HepG2 (cell line): ENCODE measurements at regions not wholly inside any gene's neighbourhood (a gene's known extent, or its start where the extent isn't known, plus 50 kb on each side); places are given as distances from the start of the nearest gene placed in this dataset.

ENCODE experiments used
- ATAC-seq: fragments of 200-7000 bp; cut with Tn5 transposase; 3 replicates; pipeline ENCODE4 v1.9.1; 2020; ENCODE audit warnings: mild to moderate bottlenecking, moderate library complexity
- BruUV-seq: library from RNA; stranded (reverse); fragments of 400-500 nt; replicated peaks from 2 replicates; lab custom pipeline; 2021; lab: Mats Ljungman, UMichigan
- CTCF ChIA-PET: fragments of 300-600 bp; formaldehyde crosslinking; extraction: SDS; loops from one replicate; lab custom pipeline; 2021; ENCODE audit warnings: low total read pairs, inconsistent platforms, low intra/inter-chr PET ratio; lab: Yijun Ruan, JAX
- POLR2A ChIA-PET: fragments of 350-600 bp; sonication (Branson Sonifier 250); formaldehyde crosslinking; loops from one replicate; lab custom pipeline; 2020; ENCODE audit warnings: antibody characterized with exemption, inconsistent platforms; lab: Yijun Ruan, JAX
- DNase-seq: peaks from one replicate; pipeline ENCODE4 v3.0.0-alpha.2; 2015; ENCODE audit warnings: low spot score
- FAIRE-seq: peaks from 3 replicates; lab custom pipeline; 2011; peaks lifted over from hg19 to GRCh38; lab: Jason Lieb, UNC
- H2AFZ ChIP-seq: one replicate; pipeline ENCODE4 v1.6.1; 2011; ENCODE audit warnings: low read length, inconsistent platforms
- H3K27ac ChIP-seq: fragments of 300-600 bp; 3 replicates; pipeline ENCODE4 v1.8.0; 2011; ENCODE audit warnings: mixed run types, mild to moderate bottlenecking, mixed read lengths, low read length, inconsistent platforms; ENCODE audit not compliant: insufficient read depth; ENCODE audit errors: extremely low read length
- H3K27me3 ChIP-seq, 2 experiments: fragments of 200-600 bp in 1 of 2; 2 replicates in 1 of 2; 3 replicates in 1 of 2; pipeline versions ENCODE4 v1.6.0 to v1.8.0; 2011; ENCODE audit warnings: low read length in 2 of 2, mild to moderate bottlenecking in 2 of 2, moderate library complexity in 2 of 2, inconsistent platforms in 1 of 2; ENCODE audit not compliant: insufficient read depth in 2 of 2, control insufficient read depth in 1 of 2
- H3K36me3 ChIP-seq, 2 experiments: fragments of 200-600 bp in 1 of 2; replicated peaks in 1 of 2; 2 replicates in 1 of 2; 3 replicates in 1 of 2; pipeline versions ENCODE4 v1.5.1 to v1.8.0; 2011; ENCODE audit warnings: low read length in 2 of 2, inconsistent platforms in 1 of 2; ENCODE audit not compliant: insufficient read depth in 2 of 2, control insufficient read depth in 1 of 2
- H3K4me1 ChIP-seq: 2 replicates; pipeline ENCODE4 v1.5.1; 2012; ENCODE audit warnings: low read length, inconsistent platforms; ENCODE audit not compliant: insufficient read depth
- H3K4me2 ChIP-seq: 2 replicates; pipeline ENCODE4 v1.6.0; 2011; ENCODE audit warnings: low read depth, low read length, inconsistent platforms
- H3K4me3 ChIP-seq, 3 experiments: fragments of 200-600 bp in 1 of 3; sonication (generic), shearing (Covaris generic) in 1 of 3; replicated peaks in 1 of 3; 2 replicates each; pipeline ENCODE4 v1.5.1; 2011 to 2016; ENCODE audit warnings: low read length in 3 of 3, inconsistent platforms in 2 of 3, low read depth in 2 of 3, mild to moderate bottlenecking in 2 of 3, control low read depth in 1 of 3, mixed read lengths in 1 of 3; ENCODE audit not compliant: insufficient read depth in 1 of 3
- H3K79me2 ChIP-seq: one replicate; pipeline ENCODE4 v1.6.1; 2011; ENCODE audit warnings: low read length, inconsistent platforms; ENCODE audit not compliant: insufficient read depth
- H3K9ac ChIP-seq: 2 replicates; pipeline ENCODE4 v1.6.0; 2011; ENCODE audit warnings: mild to moderate bottlenecking, low read depth, low read length, inconsistent platforms; ENCODE audit not compliant: insufficient read depth
- H3K9me3 ChIP-seq: 2 replicates; pipeline ENCODE4 v1.5.1; 2012; ENCODE audit warnings: mild to moderate bottlenecking, low read length
- H4K20me1 ChIP-seq: 2 replicates; pipeline ENCODE4 v1.6.0; 2011; ENCODE audit warnings: inconsistent platforms, mild to moderate bottlenecking, low read length, moderate library complexity; ENCODE audit not compliant: insufficient read depth
- BHLHE40 ChIP-seq: IDR thresholded peaks from 2 replicates; pipeline ENCODE4 v1.6.1; 2011; ENCODE audit warnings: low read length, improper control_type of control experiment
- CEBPG ChIP-seq: IDR thresholded peaks from 2 replicates; pipeline ENCODE4 v1.6.1; 2016
- IRX3 ChIP-seq: sonication (generic); formaldehyde crosslinking; IDR thresholded peaks from 2 replicates; pipeline ENCODE4 v1.8.1; 2023; ENCODE audit warnings: mild to moderate bottlenecking, low read depth, missing genetic modification reagents, borderline replicate concordance
- ONECUT2 ChIP-seq: sonication (generic); formaldehyde crosslinking; IDR thresholded peaks from 2 replicates; pipeline ENCODE4 v1.4.0; 2020; ENCODE audit warnings: missing genetic modification reagents
- TOE1 ChIP-seq: sonication (generic); formaldehyde crosslinking; IDR thresholded peaks from 2 replicates; pipeline ENCODE4 v1.4.0; 2020; ENCODE audit warnings: mild to moderate bottlenecking, missing genetic modification reagents
- ZBTB1 ChIP-seq: sonication (generic); formaldehyde crosslinking; IDR thresholded peaks from 2 replicates; pipeline ENCODE4 v1.4.0; 2020; ENCODE audit warnings: missing genetic modification reagents, borderline replicate concordance
- ZFP36L2 ChIP-seq: sonication (generic); formaldehyde crosslinking; IDR thresholded peaks from 2 replicates; pipeline ENCODE4 v1.4.0; 2020; ENCODE audit warnings: missing genetic modification reagents
- ZNF446 ChIP-seq: sonication (generic); formaldehyde crosslinking; IDR thresholded peaks from 2 replicates; pipeline ENCODE4 v1.5.0; 2020; ENCODE audit warnings: mild to moderate bottlenecking, missing genetic modification reagents
- ZNF468 ChIP-seq: sonication (generic); formaldehyde crosslinking; IDR thresholded peaks from 2 replicates; pipeline ENCODE4 v1.8.0; 2022; ENCODE audit warnings: mild to moderate bottlenecking, moderate library complexity, missing genetic modification reagents
- WGBS: methylation state at CpG from one replicate; pipeline ENCODE4 v1.1.6; 2017; ENCODE audit warnings: low lambda C conversion rate; 5-methylcytosine and 5-hydroxymethylcytosine counted together
- in situ Hi-C: cut with HindIII; loops from 2 replicates; pipeline ENCODE4 v1.10.0; 2017; ENCODE audit warnings: low pct_unique_long_range_greater_than_20kb; ENCODE audit not compliant: extremely low pct_ligation_motif_present
- intact Hi-C: fragments of 100-400 bp; cut with micrococcal nuclease; formaldehyde crosslinking; loops from one replicate; pipeline ENCODE4 v1.10.0; 2022; ENCODE audit not compliant: unreplicated experiment
- TF ChIP-seq, protein P1 (sequence below): sonication (generic); formaldehyde crosslinking; IDR thresholded peaks from 2 replicates; pipeline ENCODE4 v1.5.0; 2020; ENCODE audit warnings: mild to moderate bottlenecking, missing genetic modification reagents
- TF ChIP-seq, protein P2 (sequence below): sonication (generic); formaldehyde crosslinking; IDR thresholded peaks from 2 replicates; pipeline ENCODE4 v1.4.0; 2020; ENCODE audit warnings: missing genetic modification reagents
- TF ChIP-seq, protein P3 (sequence below): sonication (generic); formaldehyde crosslinking; conservative IDR thresholded peaks from 2 replicates; pipeline ENCODE4 v1.8.0; 2022; ENCODE audit warnings: missing genetic modification reagents
- TF ChIP-seq, protein P4 (sequence below): sonication (generic); formaldehyde crosslinking; IDR thresholded peaks from 2 replicates; pipeline ENCODE4 v1.8.1; 2023; ENCODE audit warnings: mild to moderate bottlenecking, inconsistent platforms, moderate library complexity, missing genetic modification reagents, borderline replicate concordance

DNA sequence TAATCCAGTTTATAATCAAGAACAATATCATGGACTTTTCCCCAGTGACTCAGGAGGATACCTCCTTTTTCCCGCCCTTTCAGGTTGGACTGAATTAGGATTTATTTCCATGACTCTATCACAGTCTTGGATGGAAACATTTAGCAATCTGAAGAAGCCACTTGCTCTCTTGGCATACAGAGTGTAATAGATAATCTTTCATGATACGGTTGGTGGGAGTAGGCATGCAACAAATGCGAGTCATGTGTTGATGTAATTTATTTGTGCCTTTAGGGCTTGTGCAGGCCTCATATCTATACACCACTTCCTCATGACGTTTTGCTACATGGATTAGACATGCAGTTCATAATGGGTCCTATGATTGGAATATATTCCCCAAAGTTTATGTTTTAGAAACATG, 54.2 kb upstream of the MCTP2 start:
- H3K4me2 ChIP-seq: no peak overlapping the region
- H3K27ac ChIP-seq: no peak overlapping the region
- FAIRE-seq (no peak), DNase-seq (no peak), ATAC-seq (no peak)
- WGBS: 8% methylated on average over 4 of the region's 4 CpGs
- H3K4me3 ChIP-seq: no peak overlapping the region
- POLR2A ChIA-PET: no interaction called here
- peaks cover 12% of the 10 kb centered on the region for H3K9me3 ChIP-seq
- TF ChIP-seq, protein P1, sequence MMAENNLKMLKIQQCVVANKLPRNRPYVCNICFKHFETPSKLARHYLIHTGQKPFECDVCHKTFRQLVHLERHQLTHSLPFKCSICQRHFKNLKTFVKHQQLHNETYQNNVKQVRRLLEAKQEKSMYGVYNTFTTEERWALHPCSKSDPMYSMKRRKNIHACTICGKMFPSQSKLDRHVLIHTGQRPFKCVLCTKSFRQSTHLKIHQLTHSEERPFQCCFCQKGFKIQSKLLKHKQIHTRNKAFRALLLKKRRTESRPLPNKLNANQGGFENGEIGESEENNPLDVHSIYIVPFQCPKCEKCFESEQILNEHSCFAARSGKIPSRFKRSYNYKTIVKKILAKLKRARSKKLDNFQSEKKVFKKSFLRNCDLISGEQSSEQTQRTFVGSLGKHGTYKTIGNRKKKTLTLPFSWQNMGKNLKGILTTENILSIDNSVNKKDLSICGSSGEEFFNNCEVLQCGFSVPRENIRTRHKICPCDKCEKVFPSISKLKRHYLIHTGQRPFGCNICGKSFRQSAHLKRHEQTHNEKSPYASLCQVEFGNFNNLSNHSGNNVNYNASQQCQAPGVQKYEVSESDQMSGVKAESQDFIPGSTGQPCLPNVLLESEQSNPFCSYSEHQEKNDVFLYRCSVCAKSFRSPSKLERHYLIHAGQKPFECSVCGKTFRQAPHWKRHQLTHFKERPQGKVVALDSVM: no peak
- TF ChIP-seq ZNF446: no peak
- no peak for TF ChIP-seq ZFP36L2 (CRISPR knock-in tag)
- TF ChIP-seq TOE1 (CRISPR knock-in tag): no peak
- TF ChIP-seq, protein P2, sequence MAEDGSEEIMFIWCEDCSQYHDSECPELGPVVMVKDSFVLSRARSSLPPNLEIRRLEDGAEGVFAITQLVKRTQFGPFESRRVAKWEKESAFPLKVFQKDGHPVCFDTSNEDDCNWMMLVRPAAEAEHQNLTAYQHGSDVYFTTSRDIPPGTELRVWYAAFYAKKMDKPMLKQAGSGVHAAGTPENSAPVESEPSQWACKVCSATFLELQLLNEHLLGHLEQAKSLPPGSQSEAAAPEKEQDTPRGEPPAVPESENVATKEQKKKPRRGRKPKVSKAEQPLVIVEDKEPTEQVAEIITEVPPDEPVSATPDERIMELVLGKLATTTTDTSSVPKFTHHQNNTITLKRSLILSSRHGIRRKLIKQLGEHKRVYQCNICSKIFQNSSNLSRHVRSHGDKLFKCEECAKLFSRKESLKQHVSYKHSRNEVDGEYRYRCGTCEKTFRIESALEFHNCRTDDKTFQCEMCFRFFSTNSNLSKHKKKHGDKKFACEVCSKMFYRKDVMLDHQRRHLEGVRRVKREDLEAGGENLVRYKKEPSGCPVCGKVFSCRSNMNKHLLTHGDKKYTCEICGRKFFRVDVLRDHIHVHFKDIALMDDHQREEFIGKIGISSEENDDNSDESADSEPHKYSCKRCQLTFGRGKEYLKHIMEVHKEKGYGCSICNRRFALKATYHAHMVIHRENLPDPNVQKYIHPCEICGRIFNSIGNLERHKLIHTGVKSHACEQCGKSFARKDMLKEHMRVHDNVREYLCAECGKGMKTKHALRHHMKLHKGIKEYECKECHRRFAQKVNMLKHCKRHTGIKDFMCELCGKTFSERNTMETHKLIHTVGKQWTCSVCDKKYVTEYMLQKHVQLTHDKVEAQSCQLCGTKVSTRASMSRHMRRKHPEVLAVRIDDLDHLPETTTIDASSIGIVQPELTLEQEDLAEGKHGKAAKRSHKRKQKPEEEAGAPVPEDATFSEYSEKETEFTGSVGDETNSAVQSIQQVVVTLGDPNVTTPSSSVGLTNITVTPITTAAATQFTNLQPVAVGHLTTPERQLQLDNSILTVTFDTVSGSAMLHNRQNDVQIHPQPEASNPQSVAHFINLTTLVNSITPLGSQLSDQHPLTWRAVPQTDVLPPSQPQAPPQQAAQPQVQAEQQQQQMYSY (CRISPR knock-in tag): no peak
- TF ChIP-seq IRX3 (CRISPR knock-in tag): no peak
- TF ChIP-seq, protein P3, sequence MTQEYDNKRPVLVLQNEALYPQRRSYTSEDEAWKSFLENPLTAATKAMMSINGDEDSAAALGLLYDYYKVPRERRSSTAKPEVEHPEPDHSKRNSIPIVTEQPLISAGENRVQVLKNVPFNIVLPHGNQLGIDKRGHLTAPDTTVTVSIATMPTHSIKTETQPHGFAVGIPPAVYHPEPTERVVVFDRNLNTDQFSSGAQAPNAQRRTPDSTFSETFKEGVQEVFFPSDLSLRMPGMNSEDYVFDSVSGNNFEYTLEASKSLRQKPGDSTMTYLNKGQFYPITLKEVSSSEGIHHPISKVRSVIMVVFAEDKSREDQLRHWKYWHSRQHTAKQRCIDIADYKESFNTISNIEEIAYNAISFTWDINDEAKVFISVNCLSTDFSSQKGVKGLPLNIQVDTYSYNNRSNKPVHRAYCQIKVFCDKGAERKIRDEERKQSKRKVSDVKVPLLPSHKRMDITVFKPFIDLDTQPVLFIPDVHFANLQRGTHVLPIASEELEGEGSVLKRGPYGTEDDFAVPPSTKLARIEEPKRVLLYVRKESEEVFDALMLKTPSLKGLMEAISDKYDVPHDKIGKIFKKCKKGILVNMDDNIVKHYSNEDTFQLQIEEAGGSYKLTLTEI (CRISPR knock-in tag): no peak
- no peak for TF ChIP-seq ZBTB1 (CRISPR knock-in tag)
- no peak for TF ChIP-seq ZNF468 (CRISPR knock-in tag)
- TF ChIP-seq, protein P4, sequence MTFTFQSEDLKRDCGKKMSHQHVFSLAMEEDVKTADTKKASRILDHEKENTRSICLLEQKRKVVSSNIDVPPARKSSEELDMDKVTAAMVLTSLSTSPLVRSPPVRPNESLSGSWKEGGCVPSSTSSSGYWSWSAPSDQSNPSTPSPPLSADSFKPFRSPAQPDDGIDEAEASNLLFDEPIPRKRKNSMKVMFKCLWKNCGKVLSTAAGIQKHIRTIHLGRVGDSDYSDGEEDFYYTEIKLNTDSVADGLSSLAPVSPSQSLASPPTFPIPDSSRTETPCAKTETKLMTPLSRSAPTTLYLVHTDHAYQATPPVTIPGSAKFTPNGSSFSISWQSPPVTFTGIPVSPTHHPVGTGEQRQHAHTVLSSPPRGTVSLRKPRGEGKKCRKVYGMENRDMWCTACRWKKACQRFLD (CRISPR knock-in tag): no peak
- TF ChIP-seq ONECUT2: no peak
- no peak for TF ChIP-seq CEBPG (CRISPR knock-in tag)
- TF ChIP-seq BHLHE40: no peak
- no peak overlapping the region for H3K9ac ChIP-seq
- in situ Hi-C loops (no loop called here), intact Hi-C loops (no loop called here)
- no peaks in the 10 kb centered on the region for H3K4me1 ChIP-seq
- no peaks in the 10 kb centered on the region for H3K36me3 ChIP-seq
- H4K20me1 ChIP-seq: no peaks in the 10 kb centered on the region
- BruUV-seq: no TSS peak
- H3K79me2 ChIP-seq: no peaks in the 10 kb centered on the region
- no peaks in the 10 kb centered on the region for H3K27me3 ChIP-seq
- H2AFZ ChIP-seq: no peak overlapping the region
- CTCF ChIA-PET: no interaction called here
